Retinal pigment epithelial cell (primary cell): ENCODE measurements at regions not wholly inside any gene's neighbourhood (a gene's known extent, or its start where the extent isn't known, plus 50 kb on each side); places are given as distances from the start of the nearest gene placed in this dataset.

ENCODE experiments used
- DNase-seq: peaks from one replicate; pipeline ENCODE4 v3.0.0-alpha.2; 2010; ENCODE audit warnings: low read depth
- H3K4me3 ChIP-seq: 2 replicates; pipeline ENCODE4 v1.5.1; 2011; ENCODE audit warnings: mild to moderate bottlenecking, low read length, control low read depth, moderate library complexity
- CTCF ChIP-seq: conservative IDR thresholded peaks from 2 replicates; pipeline ENCODE4 v1.5.1; 2011; ENCODE audit warnings: low read depth, low read length, control low read depth, inconsistent platforms

DNA sequence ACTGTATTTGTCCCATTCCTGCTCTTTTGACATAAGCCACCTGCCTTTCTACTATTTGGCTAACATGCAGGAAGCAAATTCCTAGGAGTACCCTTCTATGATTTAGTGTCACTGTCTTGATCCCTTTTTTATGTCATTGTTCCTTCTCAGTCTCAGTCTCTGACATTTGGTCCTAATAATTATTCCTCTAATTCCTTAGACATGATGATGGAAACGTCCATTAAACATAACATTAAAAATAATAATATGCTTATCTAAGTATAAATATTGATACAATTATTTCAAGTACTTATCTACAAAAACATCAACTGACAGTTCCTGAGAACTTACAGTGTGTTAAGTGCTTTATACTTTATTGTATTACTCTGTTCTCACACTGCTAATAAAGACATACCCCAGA, 857.0 kb upstream of the LCORL start:
- no peak for DNase-seq

DNA sequence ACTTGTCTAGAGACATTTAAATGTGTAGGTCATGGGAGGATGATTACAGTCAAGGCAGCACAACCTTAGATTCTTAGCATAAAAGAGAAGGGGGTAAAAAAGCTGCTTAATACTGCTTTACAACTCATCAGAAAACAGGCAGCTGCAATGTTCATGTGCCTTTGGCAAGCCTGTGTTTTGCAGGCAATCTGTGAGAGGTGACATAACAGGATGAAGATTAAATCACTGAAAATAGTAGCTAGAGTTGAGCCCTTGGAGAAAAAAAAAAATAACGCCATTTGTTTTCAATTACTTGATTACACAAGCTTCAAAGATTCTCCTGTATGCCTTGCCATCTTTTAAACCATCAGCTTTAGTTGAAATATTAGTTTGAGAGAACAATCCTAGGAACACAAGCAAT, 847.6 kb upstream of the LCORL start:
- DNase-seq, result no peak
- no peak for TF ChIP-seq CTCF
- H3K4me3 ChIP-seq, result no peak overlapping the region

More for the DNA sequence above, 857.0 kb upstream of the LCORL start:
- TF ChIP-seq CTCF, result no peak
- no peak overlapping the region for H3K4me3 ChIP-seq

GRCh38 chr4:18860836-18861530, 839.4 kb upstream of the LCORL start:
- no peak for DNase-seq
- TF ChIP-seq CTCF, result no peak
- no peak overlapping the region for H3K4me3 ChIP-seq

DNA sequence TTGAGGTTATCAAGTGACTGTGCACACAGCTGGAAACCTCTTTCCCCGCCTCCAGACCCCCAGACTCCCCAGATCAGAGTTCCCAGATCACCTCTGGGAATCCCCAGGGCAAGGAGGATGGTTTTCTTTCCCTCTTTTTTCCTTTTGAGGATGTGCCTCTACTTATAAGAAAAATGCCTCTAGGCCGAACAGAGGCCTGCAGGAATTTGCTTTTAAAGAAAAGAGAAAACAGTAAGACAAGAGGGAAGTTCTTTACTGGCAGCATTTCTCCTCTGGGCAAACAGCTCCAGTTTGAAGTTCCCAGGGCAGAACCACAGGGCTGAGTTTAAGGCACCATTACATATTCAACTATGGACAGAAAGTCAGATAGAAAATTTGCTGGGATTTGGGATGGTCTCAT, 837.9 kb upstream of the LCORL start:
- H3K4me3 ChIP-seq, result no peak overlapping the region
- TF ChIP-seq CTCF, result no peak
- no peak for DNase-seq

DNA sequence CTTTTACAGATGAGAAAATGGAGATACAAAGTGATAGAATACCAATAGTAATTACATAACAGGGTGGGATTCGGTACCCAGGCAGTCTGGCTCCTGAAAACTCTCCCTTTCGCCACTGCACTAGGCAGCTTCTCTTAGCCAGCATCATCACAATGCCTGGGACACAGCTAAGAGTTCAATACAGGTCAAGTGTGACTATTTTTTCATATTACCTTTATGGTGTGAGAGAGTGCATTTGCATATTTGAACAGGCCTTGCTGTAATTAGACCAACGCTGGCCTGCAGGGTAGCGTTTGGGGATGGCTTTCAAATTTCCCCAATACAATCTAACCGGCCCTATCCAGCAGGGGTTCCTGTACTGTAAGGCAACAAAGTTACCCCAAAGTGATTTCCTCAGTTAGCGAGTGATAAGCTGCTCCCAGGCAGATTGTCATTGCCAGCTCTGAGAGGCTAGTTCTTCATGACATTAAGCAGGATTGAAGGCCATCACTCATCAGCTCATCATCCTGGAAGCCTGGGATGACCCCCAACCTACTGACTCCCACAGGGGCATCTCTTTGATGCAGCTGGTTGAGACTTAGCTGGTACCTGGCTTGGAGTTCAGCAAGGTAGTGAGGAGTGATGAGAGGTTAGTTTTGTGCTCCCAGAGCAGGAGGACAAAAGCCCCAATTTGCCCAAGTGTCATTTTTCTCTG, 836.8 kb upstream of the LCORL start:
- H3K4me3 ChIP-seq, result no peak overlapping the region
- DNase-seq, result no peak
- no peak for TF ChIP-seq CTCF

DNA sequence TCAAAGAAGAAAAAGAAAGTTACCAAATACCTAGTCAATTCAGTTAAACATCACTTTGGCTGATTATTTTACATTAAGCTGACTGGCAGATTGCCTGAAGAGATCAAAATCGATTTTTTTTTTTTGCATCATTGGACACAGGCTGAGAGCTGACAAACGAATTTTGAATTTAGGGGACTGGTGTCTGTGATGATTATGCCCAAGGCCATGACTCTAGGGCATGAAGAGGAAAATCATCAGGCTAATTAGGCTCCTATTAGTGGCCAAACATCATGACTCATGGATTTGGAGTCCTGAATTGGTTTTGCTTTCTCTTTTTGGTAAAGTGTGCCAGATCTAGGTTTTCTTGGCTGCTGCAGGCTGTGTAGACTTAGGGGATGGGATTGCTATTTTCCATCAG, 829.3 kb upstream of the LCORL start:
- H3K4me3 ChIP-seq, result no peak overlapping the region
- TF ChIP-seq CTCF, result no peak
- DNase-seq, result peak; percentile 56
